Upper lobe of left lung (tissue), 6 donors: ENCODE measurements at regions not wholly inside any gene's neighbourhood (a gene's known extent, or its start where the extent isn't known, plus 50 kb on each side); places are given as distances from the start of the nearest gene placed in this dataset.

Experiments used
- ATAC-seq, 2 donors: fragments of 200-7000 bp; cut with Tn5 transposase; one replicate each; pipeline ENCODE4 v1.9.1; 2022; ENCODE audit warnings: mild to moderate bottlenecking in 2 of 2, moderate library complexity in 2 of 2; ENCODE audit not compliant: low FRiP score in 2 of 2
- DNase-seq, 2 donors: peaks; one replicate each; pipeline ENCODE4 v3.0.0-alpha.2; 2019 to 2020
- H3K27ac ChIP-seq, 4 donors: fragments of 200-600 bp; sonication (generic); one replicate each; pipeline ENCODE4 v1.5.1; 2016 to 2019
- H3K27me3 ChIP-seq, 4 donors: fragments of 200-600 bp; sonication (generic); one replicate each; pipeline ENCODE4 v1.5.1; 2017 to 2019
- H3K36me3 ChIP-seq, 4 donors: fragments of 200-600 bp; sonication (generic); one replicate each; pipeline ENCODE4 v1.5.1; 2016 to 2019
- H3K4me1 ChIP-seq, 4 donors: fragments of 200-600 bp; sonication (generic); one replicate each; pipeline ENCODE4 v1.5.1; 2018 to 2019
- H3K4me3 ChIP-seq, 4 donors: fragments of 200-600 bp; sonication (generic); one replicate each; pipeline ENCODE4 v1.5.1; 2017 to 2019; ENCODE audit warnings: mild to moderate bottlenecking in 2 of 4, moderate library complexity in 1 of 4
- H3K9me3 ChIP-seq, 4 donors: fragments of 200-600 bp; sonication (generic); one replicate each; pipeline ENCODE4 v1.5.1; 2018 to 2019
- EP300 ChIP-seq, 4 donors: sonication (generic); formaldehyde crosslinking; IDR thresholded peaks; one replicate each; pipeline ENCODE4 v1.5.1; 2017; ENCODE audit warnings: antibody characterized with exemption in 4 of 4, control low read depth in 2 of 4
- POLR2A ChIP-seq, 4 donors: fragments of 450-650 bp; IDR thresholded peaks; one replicate each; pipeline ENCODE4 v1.5.1; 2016 to 2017; ENCODE audit warnings: antibody characterized with exemption in 4 of 4, mild to moderate bottlenecking in 2 of 4
- POLR2AphosphoS5 ChIP-seq, 2 donors: sonication (generic); formaldehyde crosslinking; IDR thresholded peaks; one replicate each; pipeline ENCODE4 v1.5.1; 2017; ENCODE audit warnings: antibody characterized with exemption in 2 of 2
- WGBS, 2 donors: methylation state at CpG; one replicate each; pipeline ENCODE4 v1.1.5; 2017 to 2018; 5-methylcytosine and 5-hydroxymethylcytosine counted together
- TF ChIP-seq, protein P1 (sequence below), 6 experiments: fragments of 450-650 bp in 4 of 6; fragments of 200-600 bp in 2 of 6; sonication (generic) in 2 of 6; IDR thresholded peaks; one replicate each; pipeline ENCODE4 v1.5.1; 2016 to 2019; ENCODE audit warnings: antibody characterized with exemption in 6 of 6
- donor health status: DM: no; HTN: no; CAD: no; lungs with moderate emphysema.
- donor health status: DM: no; HTN: yes; CAD: no; lungs with severe emphysema.

GRCh38 chr12:89995870-89996269, 287.2 kb upstream of the ATP2B1 start:
- H3K4me3 ChIP-seq, result no peak overlapping the region
- no peak overlapping the region for H3K27ac ChIP-seq
- no peak for TF ChIP-seq EP300 (IDR thresholded peaks at IDR 0.05)
- TF ChIP-seq POLR2A (IDR thresholded peaks at IDR 0.05), result no peak
- TF ChIP-seq POLR2AphosphoS5 (IDR thresholded peaks at IDR 0.05), result no peak
- TF ChIP-seq, protein P1, sequence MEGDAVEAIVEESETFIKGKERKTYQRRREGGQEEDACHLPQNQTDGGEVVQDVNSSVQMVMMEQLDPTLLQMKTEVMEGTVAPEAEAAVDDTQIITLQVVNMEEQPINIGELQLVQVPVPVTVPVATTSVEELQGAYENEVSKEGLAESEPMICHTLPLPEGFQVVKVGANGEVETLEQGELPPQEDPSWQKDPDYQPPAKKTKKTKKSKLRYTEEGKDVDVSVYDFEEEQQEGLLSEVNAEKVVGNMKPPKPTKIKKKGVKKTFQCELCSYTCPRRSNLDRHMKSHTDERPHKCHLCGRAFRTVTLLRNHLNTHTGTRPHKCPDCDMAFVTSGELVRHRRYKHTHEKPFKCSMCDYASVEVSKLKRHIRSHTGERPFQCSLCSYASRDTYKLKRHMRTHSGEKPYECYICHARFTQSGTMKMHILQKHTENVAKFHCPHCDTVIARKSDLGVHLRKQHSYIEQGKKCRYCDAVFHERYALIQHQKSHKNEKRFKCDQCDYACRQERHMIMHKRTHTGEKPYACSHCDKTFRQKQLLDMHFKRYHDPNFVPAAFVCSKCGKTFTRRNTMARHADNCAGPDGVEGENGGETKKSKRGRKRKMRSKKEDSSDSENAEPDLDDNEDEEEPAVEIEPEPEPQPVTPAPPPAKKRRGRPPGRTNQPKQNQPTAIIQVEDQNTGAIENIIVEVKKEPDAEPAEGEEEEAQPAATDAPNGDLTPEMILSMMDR (IDR thresholded peaks at IDR 0.05), result no peak
- no peak for DNase-seq
- H3K9me3 ChIP-seq, result no peaks in the 10 kb centered on the region
- 31 to 54% methylated on average over 1 of the region's 1 CpG for WGBS, 2 donors
- no peaks in the 10 kb centered on the region for H3K4me1 ChIP-seq
- ATAC-seq, result peak in 1 of 2 donors; percentile 47
- no peaks in the 10 kb centered on the region for H3K36me3 ChIP-seq
- no peaks in the 10 kb centered on the region for H3K27me3 ChIP-seq

DNA sequence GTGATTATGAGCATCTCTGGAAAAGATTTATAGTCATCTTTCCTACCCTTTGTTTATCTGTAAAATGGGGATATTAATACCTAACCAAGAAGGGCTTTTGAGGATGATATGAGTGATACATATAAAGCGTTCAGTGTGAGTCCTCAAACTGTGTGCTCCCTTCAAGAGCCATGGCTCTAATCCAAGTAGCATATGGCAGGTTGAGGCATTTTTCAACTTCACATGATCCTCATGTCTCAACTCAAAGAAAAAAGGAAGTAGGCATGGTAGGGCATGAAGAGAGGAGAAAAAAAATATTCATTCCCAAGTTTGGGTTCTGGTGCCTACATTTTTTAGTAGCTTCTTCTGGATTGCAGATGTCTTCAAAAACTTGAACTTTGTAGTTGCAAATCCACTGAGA, 286.3 kb upstream of the ATP2B1 start:
- Histone ChIP-seq H3K36me3 (no peaks in the 10 kb centered on the region), H3K4me3 (no peak overlapping the region), H3K27ac (no peak overlapping the region), H3K4me1 (no peaks in the 10 kb centered on the region), H3K27me3 (no peaks in the 10 kb centered on the region), H3K9me3 (no peaks in the 10 kb centered on the region)
- WGBS, 2 donors, result 75 to 82% methylated on average over 1 of the region's 1 CpG
- TF ChIP-seq, protein P1 (IDR thresholded peaks at IDR 0.05), result no peak
- TF ChIP-seq POLR2A (IDR thresholded peaks at IDR 0.05) (no peak), POLR2AphosphoS5 (IDR thresholded peaks at IDR 0.05) (no peak), EP300 (IDR thresholded peaks at IDR 0.05) (no peak)
- ATAC-seq (no peak), DNase-seq (no peak)

DNA sequence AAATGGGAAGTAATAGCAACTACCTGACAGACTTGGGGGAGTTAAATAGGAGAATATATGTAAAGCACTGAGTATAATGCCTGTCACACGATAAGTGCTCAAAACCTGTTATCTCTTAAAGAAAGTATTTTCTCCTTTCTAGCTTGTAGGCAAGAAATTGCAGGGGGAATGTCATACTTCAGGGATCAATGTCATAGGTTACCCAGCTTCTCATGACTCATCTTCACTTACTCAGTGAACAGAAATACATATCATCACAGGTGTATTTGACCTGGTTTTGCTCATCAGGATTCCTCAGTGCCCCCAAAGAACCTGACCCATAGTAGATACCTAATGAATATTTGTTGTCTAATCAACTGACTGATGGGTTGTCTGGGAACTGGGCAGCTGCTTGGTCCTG, 285.0 kb upstream of the ATP2B1 start:
- no peaks in the 10 kb centered on the region for H3K9me3 ChIP-seq
- 96 to 100% methylated on average over 1 of the region's 1 CpG for WGBS, 2 donors
- no peak overlapping the region for H3K4me3 ChIP-seq
- no peaks in the 10 kb centered on the region for H3K36me3 ChIP-seq
- ATAC-seq (no peak), DNase-seq (no peak)
- no peaks in the 10 kb centered on the region for H3K27me3 ChIP-seq
- TF ChIP-seq POLR2AphosphoS5 (IDR thresholded peaks at IDR 0.05) (no peak), POLR2A (IDR thresholded peaks at IDR 0.05) (no peak), EP300 (IDR thresholded peaks at IDR 0.05) (no peak)
- TF ChIP-seq, protein P1 (IDR thresholded peaks at IDR 0.05), result no peak
- no peaks in the 10 kb centered on the region for H3K4me1 ChIP-seq
- no peak overlapping the region for H3K27ac ChIP-seq

GRCh38 chr12:89992668-89993451, 284.2 kb upstream of the ATP2B1 start:
- no peak for TF ChIP-seq EP300 (IDR thresholded peaks at IDR 0.05)
- no peak for TF ChIP-seq POLR2A (IDR thresholded peaks at IDR 0.05)
- no peak for TF ChIP-seq POLR2AphosphoS5 (IDR thresholded peaks at IDR 0.05)
- TF ChIP-seq, protein P1 (IDR thresholded peaks at IDR 0.05), result no peak
- Histone ChIP-seq H3K36me3 (no peaks in the 10 kb centered on the region), H3K9me3 (no peaks in the 10 kb centered on the region), H3K27me3 (no peaks in the 10 kb centered on the region), H3K4me1 (no peaks in the 10 kb centered on the region), H3K27ac (no peak overlapping the region), H3K4me3 (no peak overlapping the region)
- ATAC-seq, result no peak
- DNase-seq, result no peak
- WGBS, 2 donors, result 70 to 75% methylated on average over 2 of the region's 2 CpGs
